Esophagus (tissue), 2 donors: ENCODE measurements at regions not wholly inside any gene's neighbourhood (a gene's known extent, or its start where the extent isn't known, plus 50 kb on each side); places are given as distances from the start of the nearest gene placed in this dataset.

ENCODE experiments used
- H3K27ac ChIP-seq, 2 donors: one replicate each; pipeline ENCODE4 v1.5.1; 2013; ENCODE audit warnings: low read depth in 2 of 2, mild to moderate bottlenecking in 2 of 2, inconsistent platforms in 1 of 2, low read length in 1 of 2, moderate library complexity in 1 of 2
- H3K27me3 ChIP-seq, 2 donors: one replicate each; pipeline ENCODE4 v1.6.1; 2013; ENCODE audit warnings: low read length in 2 of 2, control low read depth in 1 of 2, mild to moderate bottlenecking in 1 of 2; ENCODE audit not compliant: insufficient read depth in 2 of 2, control insufficient read depth in 1 of 2
- H3K36me3 ChIP-seq, 2 donors: one replicate each; pipeline ENCODE4 v1.6.1; 2013; ENCODE audit warnings: low read length in 1 of 2; ENCODE audit not compliant: control insufficient read depth in 2 of 2, insufficient read depth in 2 of 2
- H3K4me1 ChIP-seq, 2 donors: one replicate each; pipeline ENCODE4 v1.6.1; 2013; ENCODE audit warnings: low read length in 1 of 2; ENCODE audit not compliant: control insufficient read depth in 2 of 2, insufficient read depth in 2 of 2
- H3K4me3 ChIP-seq, 2 donors: one replicate each; pipeline ENCODE4 v1.5.1; 2013; ENCODE audit warnings: low read length in 2 of 2, mild to moderate bottlenecking in 2 of 2, low read depth in 1 of 2, moderate library complexity in 1 of 2
- H3K9me3 ChIP-seq, 2 donors: one replicate each; pipeline ENCODE4 v1.6.1; 2013; ENCODE audit warnings: mild to moderate bottlenecking in 2 of 2, low read depth in 1 of 2, low read length in 1 of 2, moderate library complexity in 1 of 2; ENCODE audit not compliant: control insufficient read depth in 2 of 2, insufficient read depth in 1 of 2
- WGBS, 2 donors: extraction: QIAGEN DNeasy Blood & Tissue Kit; methylation state at CpG; one replicate each; pipeline ENCODE4 v1.1.7; 2013; 5-methylcytosine and 5-hydroxymethylcytosine counted together
- donor health status: healthy with polysubstance abuse.
- donor health status: Bipolar disorder and iron deficiency.

DNA sequence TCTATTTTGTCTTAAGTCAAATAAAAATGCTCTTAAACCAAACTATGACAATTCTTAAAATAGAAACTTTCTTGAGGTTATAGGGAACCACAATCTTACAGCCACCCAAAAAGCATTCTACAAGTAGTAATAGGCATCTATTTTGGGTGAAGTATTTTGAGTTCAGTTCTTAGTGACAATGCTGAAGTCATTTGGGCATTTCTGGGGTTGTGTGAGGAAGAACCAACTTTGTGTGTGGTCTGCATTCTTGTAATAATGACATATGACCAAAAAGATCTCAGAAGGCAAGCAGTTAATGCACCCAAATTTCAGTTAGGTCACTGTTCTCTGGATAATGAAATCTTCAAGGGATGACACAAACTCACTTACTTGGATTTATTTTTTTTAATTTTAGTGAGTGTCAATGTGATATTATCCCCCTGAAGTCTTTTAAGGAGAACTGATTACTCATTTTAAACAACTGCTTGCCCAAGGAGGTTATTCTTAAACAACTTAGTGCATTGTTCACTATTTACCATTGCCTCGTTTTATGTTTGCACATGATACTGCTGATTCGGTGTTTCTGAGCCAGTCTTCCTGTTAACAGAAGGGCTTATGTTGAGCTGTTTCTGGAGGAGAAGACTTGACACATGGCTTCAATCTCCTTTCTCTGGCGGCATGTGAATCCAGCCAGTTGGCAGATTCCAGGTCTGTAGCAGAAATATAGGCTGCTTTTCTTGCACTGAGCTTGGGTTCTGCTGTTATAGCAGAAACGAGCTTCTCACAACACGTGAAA is 618.9 kb downstream of the BCKDHB start:
- Histone ChIP-seq H3K36me3 (no peaks in the 10 kb centered on the region), H3K4me1 (peaks cover 0 to 3% of the 10 kb centered on the region in 2 donors), H3K4me3 (no peak overlapping the region), H3K9me3 (peaks cover 0 to under 1% of the 10 kb centered on the region in 2 donors), H3K27me3 (no peaks in the 10 kb centered on the region), H3K27ac (no peak overlapping the region)
- WGBS, 2 donors: 45 to 54% methylated on average over 5 of the region's 5 CpGs

DNA sequence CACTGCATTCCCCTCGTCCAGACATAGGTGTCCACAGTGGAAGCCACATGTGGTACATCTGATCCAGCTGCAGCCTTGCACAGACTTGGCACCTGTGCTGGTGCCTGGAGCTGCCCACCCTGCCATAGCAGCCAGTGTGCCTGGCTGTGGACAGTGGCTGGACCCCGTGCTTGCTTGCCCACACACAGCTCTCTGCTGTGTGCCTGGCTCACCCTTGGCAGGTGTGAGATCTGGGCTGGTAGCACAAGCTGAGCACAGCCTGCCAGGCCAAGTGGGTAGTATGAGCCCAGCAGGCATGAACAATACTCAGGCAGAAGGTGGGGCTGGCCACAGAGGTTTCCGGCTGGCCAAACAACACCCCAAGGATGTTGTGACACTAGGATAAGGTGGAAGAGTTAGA is 614.4 kb downstream of the BCKDHB start:
- peaks cover 0 to 3% of the 10 kb centered on the region in 2 donors for H3K4me1 ChIP-seq

DNA sequence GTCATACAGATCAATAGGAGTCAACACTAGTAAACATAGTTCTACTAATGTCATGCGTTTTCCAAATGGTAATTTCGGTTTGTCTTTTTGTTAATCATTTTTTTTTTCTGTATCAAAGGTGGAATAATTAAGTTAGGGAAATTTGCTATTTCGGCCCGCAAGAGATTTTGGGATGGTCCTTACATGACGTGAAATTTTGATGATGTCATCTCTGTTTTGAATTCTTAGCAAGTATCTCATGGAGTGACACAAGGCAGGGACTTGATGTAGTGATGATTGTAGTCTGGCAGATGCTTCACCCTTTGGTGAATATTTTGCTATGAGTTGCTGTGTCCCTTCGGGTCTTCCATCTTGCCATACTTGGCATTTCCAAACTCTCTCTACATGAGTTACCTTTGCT is 608.0 kb downstream of the BCKDHB start:
- 75 to 85% methylated on average over 6 of the region's 6 CpGs for WGBS, 2 donors
- H3K4me1 ChIP-seq: no peaks in the 10 kb centered on the region
- H3K27ac ChIP-seq: no peak overlapping the region
- no peak overlapping the region for H3K4me3 ChIP-seq
- no peaks in the 10 kb centered on the region for H3K27me3 ChIP-seq
- H3K36me3 ChIP-seq: no peaks in the 10 kb centered on the region
- no peaks in the 10 kb centered on the region for H3K9me3 ChIP-seq

More for the DNA sequence above, 614.4 kb downstream of the BCKDHB start:
- H3K36me3 ChIP-seq: no peaks in the 10 kb centered on the region
- peaks cover 0 to 7% of the 10 kb centered on the region in 2 donors for H3K9me3 ChIP-seq
- no peak overlapping the region for H3K27ac ChIP-seq
- no peak overlapping the region for H3K4me3 ChIP-seq
- 74 to 81% methylated on average over 3 of the region's 3 CpGs for WGBS, 2 donors
- no peaks in the 10 kb centered on the region for H3K27me3 ChIP-seq

DNA sequence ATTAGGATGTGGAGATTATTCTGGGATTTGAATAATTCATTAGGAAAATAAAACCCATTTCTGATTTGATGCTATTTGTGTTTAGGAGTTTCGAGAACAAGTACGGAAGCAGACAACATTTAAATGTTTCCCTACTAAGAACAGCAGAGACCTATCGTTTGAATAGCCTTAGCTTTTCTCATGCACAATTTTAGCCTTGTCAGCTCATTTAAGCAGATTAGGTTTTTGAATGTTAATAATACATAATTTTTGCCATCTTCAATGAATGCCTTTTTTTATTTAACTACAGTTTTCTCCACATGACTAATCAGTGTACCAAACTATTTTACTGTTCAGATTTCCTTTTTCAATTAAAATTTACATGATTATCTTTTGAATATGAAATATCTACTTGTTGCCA is 592.0 kb downstream of the BCKDHB start:
- Histone ChIP-seq H3K9me3 (no peaks in the 10 kb centered on the region), H3K27ac (no peak overlapping the region), H3K4me3 (no peak overlapping the region), H3K36me3 (no peaks in the 10 kb centered on the region), H3K4me1 (no peaks in the 10 kb centered on the region), H3K27me3 (no peaks in the 10 kb centered on the region)
- WGBS, 2 donors: 96 to 99% methylated on average over 3 of the region's 3 CpGs

DNA sequence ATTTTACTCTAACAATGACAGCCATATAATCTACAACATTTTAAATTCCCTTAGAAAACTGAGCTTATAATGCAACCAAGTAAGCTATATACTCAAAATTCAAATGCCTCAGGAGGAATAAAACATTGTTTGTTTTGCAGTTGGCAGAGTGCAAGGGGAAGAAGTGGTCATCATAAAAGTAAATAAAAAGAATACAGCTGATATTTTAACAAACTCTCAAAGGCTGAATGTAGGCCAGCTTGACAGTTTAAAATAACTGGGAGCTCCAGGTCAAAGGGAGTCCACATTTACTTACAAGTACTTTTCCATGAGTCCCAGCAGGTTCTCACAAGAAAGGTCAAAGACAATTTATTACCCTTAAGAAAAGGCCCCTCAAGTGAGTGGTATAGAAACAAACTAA is 589.8 kb downstream of the BCKDHB start:
- Histone ChIP-seq H3K4me3 (no peak overlapping the region), H3K36me3 (no peaks in the 10 kb centered on the region), H3K4me1 (no peaks in the 10 kb centered on the region), H3K27me3 (no peaks in the 10 kb centered on the region), H3K27ac (no peak overlapping the region), H3K9me3 (no peaks in the 10 kb centered on the region)

DNA sequence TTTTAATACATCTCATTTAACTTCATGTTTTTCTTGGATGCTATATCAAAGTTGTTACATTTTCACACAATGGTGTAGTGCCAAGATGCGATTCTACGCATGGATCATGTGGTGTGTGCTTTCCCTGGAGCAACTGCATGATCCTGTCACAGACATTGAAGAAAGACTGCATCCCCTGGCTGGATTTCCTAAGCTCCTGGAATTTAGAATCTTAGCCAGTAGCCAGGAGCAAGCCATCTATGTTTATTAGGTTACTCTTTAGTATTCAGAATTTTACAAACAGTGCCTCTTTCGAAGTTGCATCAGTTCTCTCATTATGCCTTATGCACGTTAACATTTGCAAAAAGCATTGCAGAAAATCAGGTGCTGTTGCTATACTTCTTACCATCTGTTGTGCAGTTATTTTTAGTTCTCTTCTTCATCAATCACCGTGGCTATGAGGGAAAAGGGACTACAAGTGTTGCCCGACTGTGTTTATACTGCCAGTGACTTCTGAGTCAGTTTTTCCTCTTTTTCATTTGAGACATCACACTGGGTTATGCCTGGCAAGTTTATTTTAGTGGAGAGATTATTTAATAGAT is 584.2 kb downstream of the BCKDHB start:
- no peaks in the 10 kb centered on the region for H3K4me1 ChIP-seq
- no peak overlapping the region for H3K4me3 ChIP-seq
- H3K36me3 ChIP-seq: no peaks in the 10 kb centered on the region
- H3K27ac ChIP-seq: no peak overlapping the region
- no peaks in the 10 kb centered on the region for H3K9me3 ChIP-seq
- 29 to 48% methylated on average over 6 of the region's 6 CpGs for WGBS, 2 donors
- H3K27me3 ChIP-seq: no peaks in the 10 kb centered on the region

DNA sequence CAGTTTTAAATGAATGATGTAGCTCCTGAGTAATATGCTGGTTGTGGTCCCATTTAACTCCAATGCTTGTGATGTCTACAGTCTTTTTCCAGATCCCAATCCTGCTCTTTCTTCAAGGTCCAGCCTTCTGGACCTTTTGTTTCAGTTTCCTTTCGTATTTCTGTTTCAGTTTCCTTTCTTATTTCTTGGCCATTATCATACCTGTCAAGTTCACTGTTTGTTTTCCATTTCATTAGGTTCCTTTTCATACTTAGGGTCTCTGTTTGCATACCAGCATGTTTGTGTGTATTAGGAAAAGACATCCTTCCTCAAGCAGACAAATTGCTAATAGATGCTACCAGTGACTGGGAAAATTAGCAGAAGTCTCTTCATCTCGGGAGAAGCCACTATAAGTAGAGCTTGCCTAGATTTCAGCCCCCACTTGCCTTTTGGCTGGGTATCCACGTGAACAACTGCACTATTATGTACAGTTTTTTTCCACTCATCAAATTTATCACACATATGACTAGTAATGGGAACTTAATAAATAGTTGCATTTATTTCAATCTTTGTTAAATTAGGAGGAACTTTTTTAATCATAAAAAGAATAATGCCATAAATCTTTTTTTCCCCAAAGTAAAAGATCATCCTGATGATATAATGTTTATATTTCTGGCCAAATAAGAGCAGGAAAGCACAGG is 583.4 kb downstream of the BCKDHB start:
- WGBS, 2 donors: 20 to 27% methylated on average over 3 of the region's 3 CpGs
- H3K9me3 ChIP-seq: no peaks in the 10 kb centered on the region
- H3K4me3 ChIP-seq: no peak overlapping the region
- no peaks in the 10 kb centered on the region for H3K4me1 ChIP-seq
- no peaks in the 10 kb centered on the region for H3K27me3 ChIP-seq
- H3K36me3 ChIP-seq: no peaks in the 10 kb centered on the region
- H3K27ac ChIP-seq: no peak overlapping the region

DNA sequence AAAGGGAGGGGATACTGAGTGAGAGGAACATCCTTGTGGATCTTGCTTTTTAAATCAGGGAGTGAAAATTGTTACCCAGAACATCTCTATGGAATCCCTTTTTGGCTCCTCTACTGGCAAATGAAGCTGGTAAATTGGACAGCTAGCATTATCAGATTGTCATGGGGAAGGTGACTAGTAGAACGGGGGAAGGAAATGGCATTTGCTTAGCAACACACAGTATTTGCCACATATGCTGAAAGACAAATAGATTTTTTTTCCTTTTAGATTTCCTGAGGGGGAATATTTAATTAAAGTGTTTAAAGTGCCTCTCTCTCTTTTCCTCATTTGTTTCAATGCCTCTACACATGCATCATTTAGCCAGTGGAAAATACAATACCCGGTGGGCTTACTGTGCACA is 573.5 kb downstream of the BCKDHB start:
- 60 to 66% methylated on average over 2 of the region's 2 CpGs for WGBS, 2 donors
- Histone ChIP-seq H3K4me1 (no peaks in the 10 kb centered on the region), H3K9me3 (no peaks in the 10 kb centered on the region), H3K4me3 (no peak overlapping the region), H3K27ac (no peak overlapping the region), H3K27me3 (no peaks in the 10 kb centered on the region), H3K36me3 (no peaks in the 10 kb centered on the region)

DNA sequence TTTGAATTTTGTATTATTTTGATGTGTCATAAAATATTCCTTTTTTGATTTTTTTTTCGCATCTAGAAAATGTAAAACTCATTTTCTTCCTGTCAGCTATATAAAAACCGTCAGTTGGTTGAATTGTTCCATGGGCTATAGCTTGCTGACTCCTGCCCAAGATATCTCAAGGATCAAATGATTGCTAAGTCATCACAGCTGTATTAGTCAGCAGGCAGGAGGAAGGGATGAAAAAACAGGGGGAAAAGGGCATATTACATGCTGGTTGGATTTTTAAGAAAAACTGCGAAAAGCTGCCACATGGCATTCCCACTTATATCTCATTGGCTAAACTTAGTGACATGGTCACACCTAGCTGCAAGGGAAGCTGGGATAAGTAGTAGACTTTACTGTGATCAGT is 569.9 kb downstream of the BCKDHB start:
- Histone ChIP-seq H3K27me3 (no peaks in the 10 kb centered on the region), H3K4me3 (no peak overlapping the region), H3K36me3 (no peaks in the 10 kb centered on the region), H3K27ac (no peak overlapping the region), H3K9me3 (no peaks in the 10 kb centered on the region), H3K4me1 (no peaks in the 10 kb centered on the region)
- WGBS, 2 donors: 61 to 79% methylated on average over 3 of the region's 3 CpGs
